Mesodermal cell (in vitro differentiated cells): ENCODE measurements at regions not wholly inside any gene's neighbourhood (a gene's known extent, or its start where the extent isn't known, plus 50 kb on each side); places are given as distances from the start of the nearest gene placed in this dataset.

Source experiments
- H3K27ac ChIP-seq: 2 replicates; pipeline ENCODE4 v1.7.0; 2013; ENCODE audit warnings: mild to moderate bottlenecking, low read depth, low read length, moderate library complexity; ENCODE audit not compliant: severe bottlenecking
- H3K36me3 ChIP-seq: 2 replicates; pipeline ENCODE4 v1.7.1; 2013; ENCODE audit warnings: mild to moderate bottlenecking, low read length, moderate library complexity; ENCODE audit not compliant: control insufficient read depth, insufficient read depth
- H3K4me1 ChIP-seq: one replicate; pipeline ENCODE4 v1.7.1; 2013; ENCODE audit warnings: mild to moderate bottlenecking, low read length; ENCODE audit not compliant: insufficient read depth, control insufficient read depth, poor library complexity, severe bottlenecking
- H3K4me3 ChIP-seq: 2 replicates; pipeline ENCODE4 v1.7.0; 2013; ENCODE audit warnings: low read length, control low read depth, mild to moderate bottlenecking; ENCODE audit not compliant: insufficient read depth, poor library complexity, severe bottlenecking; ENCODE audit errors: extremely low read depth
- H3K9me3 ChIP-seq: 2 replicates; pipeline ENCODE4 v1.7.1; 2013; ENCODE audit warnings: mild to moderate bottlenecking, low read length, moderate library complexity; ENCODE audit not compliant: control insufficient read depth
- WGBS, 2 experiments: methylation state at CpG; one replicate each; pipeline ENCODE4 v1.1.5; 2013; ENCODE audit warnings: missing lambda C conversion rate in 2 of 2; ENCODE audit not compliant: insufficient coverage in 2 of 2; 5-methylcytosine and 5-hydroxymethylcytosine counted together

DNA sequence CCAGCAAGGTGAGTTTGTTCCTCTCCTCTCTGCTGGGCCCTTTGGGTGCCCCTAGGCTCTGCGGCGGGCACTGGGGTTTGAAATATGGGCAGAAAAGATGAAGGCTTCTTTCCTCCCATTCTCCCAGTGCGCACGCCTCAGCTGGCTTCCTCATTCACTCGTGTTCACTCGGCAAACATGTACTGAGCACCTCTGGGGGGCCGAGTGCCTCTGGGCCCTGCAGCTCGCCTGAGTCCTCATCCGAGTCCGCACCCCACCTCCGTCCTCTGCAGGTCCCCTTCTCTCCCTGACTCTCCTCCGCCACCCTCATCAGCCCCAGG, 98.5 kb upstream of the RUNX3 start:
- no peak overlapping the region for H3K4me3 ChIP-seq
- no peaks in the 10 kb centered on the region for H3K4me1 ChIP-seq
- 93 to 100% methylated on average over 8 to 10 of the region's 12 CpGs for WGBS, 2 experiments

DNA sequence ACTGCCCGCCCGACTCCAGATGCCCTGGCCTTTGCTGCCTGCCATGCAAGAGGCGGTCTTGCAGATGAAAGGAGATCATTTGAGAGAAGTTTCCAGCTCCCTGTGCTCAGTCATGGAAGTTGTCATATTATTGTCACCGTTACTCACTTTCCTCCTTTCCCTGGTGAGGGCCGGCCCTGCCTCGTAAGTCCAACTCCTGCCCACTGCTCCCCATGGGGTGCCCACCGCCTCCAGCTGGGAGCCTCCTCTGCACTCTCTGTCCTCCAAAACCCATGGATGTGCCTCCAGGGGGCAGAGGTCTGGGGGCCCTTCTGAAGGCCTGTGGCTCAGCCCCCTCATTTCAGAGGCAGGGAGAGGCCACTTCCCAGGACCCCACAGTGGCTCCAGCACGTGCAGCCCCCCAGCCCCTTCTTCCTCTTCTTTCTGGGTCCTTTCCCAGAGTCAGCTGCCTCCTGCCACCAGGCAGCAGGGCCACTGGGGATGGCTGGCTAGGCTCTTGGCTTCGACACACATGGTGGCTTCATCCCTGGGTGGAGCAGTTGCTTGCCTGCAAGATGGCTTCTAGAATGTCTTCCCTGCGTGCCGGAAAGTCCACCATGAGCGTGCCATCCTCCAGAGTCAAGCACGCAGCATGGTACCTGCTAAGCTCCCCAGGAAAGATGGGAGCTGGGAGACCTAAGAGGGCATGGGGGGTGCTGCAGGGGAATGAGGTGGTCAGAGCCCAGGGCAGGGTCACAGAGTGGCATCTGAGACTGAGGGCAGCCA, 97.9 kb upstream of the RUNX3 start:
- H3K9me3 ChIP-seq, result no peaks in the 10 kb centered on the region
- H3K36me3 ChIP-seq, result no peaks in the 10 kb centered on the region
- peaks cover under 1% of the 10 kb centered on the region for H3K4me1 ChIP-seq
- no peak overlapping the region for H3K4me3 ChIP-seq
- WGBS, 2 experiments, result 94 to 95% methylated on average over 12 to 13 of the region's 13 CpGs
- no peak overlapping the region for H3K27ac ChIP-seq

More for the DNA sequence above, 98.5 kb upstream of the RUNX3 start:
- Histone ChIP-seq H3K9me3 (no peaks in the 10 kb centered on the region), H3K27ac (no peak overlapping the region), H3K36me3 (no peaks in the 10 kb centered on the region)

DNA sequence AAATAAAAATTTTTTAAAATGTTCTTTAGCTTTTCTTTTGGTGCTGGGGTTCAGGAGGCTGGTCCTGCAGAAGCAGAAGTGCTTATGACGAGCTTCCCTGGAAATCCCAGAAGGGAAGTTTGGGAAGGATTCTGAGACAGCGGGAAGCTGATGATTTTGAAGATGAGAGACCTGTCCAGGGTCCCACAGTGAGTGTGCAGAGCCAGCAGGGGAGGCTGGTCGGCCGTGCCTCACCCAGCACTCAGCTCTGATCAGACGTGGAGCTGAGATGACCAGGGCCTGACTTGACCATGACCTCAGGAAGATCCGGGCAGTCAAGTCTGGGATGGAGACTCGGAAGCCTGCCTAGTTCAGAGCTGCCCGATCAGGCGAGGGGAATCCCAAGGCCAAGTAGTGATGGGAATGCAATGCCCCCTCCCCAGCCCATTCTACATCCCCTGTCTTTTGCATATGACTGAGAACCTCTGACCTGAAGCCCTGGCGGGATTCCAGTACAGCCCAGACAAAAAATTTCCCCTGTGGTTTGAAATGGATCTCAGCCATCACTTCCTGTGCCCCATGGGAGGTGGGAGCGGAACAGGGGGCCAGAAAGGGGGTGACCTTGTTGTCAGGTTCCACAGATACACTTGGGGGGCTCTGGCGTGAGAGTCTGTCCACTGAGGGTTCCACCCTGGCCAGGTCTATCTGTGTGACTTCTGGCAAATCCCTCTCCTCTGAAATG, 96.8 kb upstream of the RUNX3 start:
- Histone ChIP-seq H3K4me3 (no peak overlapping the region), H3K4me1 (peaks cover 11% of the 10 kb centered on the region), H3K36me3 (no peaks in the 10 kb centered on the region), H3K9me3 (no peaks in the 10 kb centered on the region), H3K27ac (no peak overlapping the region)
- 53 to 61% methylated on average over 8 to 10 of the region's 12 CpGs for WGBS, 2 experiments

DNA sequence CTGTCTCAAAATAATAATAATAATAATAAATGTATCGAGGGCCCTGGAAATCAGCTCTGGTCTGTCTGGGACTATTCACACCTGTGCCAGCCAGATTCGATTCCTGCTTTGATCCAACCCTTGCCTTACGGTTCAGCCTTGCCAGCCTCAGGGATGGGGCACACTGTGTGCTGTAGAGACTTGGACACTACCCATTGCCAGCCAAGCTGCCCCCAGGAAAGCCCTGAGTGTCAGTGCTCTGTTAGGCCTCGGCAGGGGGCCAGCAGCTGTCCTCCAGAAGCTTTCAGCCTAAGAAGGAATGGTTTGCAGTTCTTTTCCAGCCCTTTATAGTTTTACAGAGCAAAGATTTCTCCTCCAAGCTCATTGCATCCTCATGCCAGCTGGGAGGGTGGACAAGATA, 96.2 kb upstream of the RUNX3 start:
- H3K4me1 ChIP-seq, result peaks cover 17% of the 10 kb centered on the region
- no peaks in the 10 kb centered on the region for H3K9me3 ChIP-seq
- H3K36me3 ChIP-seq, result no peaks in the 10 kb centered on the region
- 77 to 97% methylated on average over 3 to 4 of the region's 4 CpGs for WGBS, 2 experiments
- H3K27ac ChIP-seq, result no peak overlapping the region
- no peak overlapping the region for H3K4me3 ChIP-seq

DNA sequence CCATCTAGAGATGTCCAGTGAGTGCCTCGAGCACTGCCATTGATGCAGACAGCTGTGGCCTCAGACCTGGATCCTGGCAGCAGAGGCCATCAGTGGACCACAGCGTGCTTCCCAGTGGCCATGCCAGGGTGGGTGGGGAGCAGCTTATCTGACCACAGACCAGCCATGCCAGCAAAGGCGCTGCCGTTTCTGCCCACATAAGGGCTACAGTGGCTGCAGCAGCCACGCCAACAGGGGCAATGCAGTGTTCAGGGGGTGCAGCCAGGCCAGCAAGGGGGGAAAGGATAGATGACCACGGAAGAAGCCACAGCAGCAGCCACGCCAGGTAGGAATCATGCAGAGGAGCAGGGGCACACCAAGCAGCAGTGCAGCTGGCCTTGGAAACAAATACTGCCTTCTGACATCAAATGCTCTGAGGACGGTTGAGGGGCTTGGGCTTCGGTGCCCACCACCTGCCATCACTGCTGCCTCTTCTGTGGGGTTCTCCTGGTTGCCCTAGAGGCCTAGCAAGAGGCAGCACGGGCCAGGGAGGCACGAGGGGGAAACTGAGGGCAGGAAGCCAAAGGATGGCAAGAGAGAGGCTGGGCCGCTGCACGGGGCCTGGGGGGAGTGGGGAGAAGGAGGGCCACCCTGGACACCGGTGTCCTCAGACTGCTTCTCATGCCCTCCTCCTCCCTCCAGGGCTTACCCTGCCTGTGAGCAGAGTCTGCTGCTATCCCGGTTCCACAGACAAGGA, 94.7 kb upstream of the RUNX3 start:
- H3K27ac ChIP-seq, result no peak overlapping the region
- H3K4me3 ChIP-seq, result no peak overlapping the region
- H3K36me3 ChIP-seq, result no peaks in the 10 kb centered on the region
- peaks cover 20% of the 10 kb centered on the region for H3K4me1 ChIP-seq
- H3K9me3 ChIP-seq, result no peaks in the 10 kb centered on the region
- 86 to 95% methylated on average over 11 to 15 of the region's 15 CpGs for WGBS, 2 experiments

DNA sequence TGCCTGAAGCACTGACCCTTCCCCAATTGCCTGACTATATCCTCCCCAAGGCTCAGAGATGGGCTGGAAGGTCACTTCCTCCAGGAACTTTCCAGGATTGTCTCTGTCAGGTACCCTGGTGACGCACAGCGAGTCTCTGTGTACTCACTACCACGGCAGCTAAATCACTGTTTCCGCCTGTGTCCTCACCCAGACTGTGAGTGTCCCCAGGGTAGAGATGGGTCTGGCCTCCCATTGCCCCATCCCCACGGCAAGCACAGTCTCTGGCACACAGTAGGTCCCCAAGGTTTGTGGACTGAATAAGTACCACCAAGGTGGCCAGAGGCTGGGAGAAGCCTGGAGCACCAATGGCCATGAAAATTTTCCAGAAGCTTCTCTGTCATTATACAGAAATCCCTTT, 93.8 kb upstream of the RUNX3 start:
- H3K4me1 ChIP-seq, result peaks cover 20% of the 10 kb centered on the region
- no peak overlapping the region for H3K4me3 ChIP-seq
- 90 to 100% methylated on average over 5 of the region's 5 CpGs for WGBS, 2 experiments
- H3K36me3 ChIP-seq, result no peaks in the 10 kb centered on the region
- no peak overlapping the region for H3K27ac ChIP-seq
- no peaks in the 10 kb centered on the region for H3K9me3 ChIP-seq

DNA sequence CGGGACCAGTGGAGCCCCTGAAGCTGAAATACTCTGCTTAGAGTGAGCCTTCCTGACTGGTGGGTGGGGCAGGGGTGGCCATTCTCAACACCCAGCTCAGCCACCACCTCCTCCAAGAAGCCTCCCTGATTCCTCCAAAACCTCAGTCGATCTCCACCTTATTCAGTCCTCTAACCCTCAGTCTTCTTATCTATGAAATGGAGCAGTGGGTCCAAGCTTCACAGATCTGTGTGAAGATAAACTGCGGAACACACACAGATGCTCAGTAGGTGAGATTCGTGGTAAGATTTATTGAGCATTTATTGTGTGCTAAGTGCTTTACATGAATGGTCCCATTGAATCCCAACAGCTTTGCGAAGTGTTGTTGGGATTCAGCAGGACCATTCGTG, 93.1 kb upstream of the RUNX3 start:
- Histone ChIP-seq H3K27ac (peak overlapping the region; percentile 96), H3K9me3 (no peaks in the 10 kb centered on the region), H3K4me3 (no peak overlapping the region), H3K36me3 (no peaks in the 10 kb centered on the region), H3K4me1 (peaks cover 23% of the 10 kb centered on the region)
- 80 to 88% methylated on average over 4 to 5 of the region's 6 CpGs for WGBS, 2 experiments

DNA sequence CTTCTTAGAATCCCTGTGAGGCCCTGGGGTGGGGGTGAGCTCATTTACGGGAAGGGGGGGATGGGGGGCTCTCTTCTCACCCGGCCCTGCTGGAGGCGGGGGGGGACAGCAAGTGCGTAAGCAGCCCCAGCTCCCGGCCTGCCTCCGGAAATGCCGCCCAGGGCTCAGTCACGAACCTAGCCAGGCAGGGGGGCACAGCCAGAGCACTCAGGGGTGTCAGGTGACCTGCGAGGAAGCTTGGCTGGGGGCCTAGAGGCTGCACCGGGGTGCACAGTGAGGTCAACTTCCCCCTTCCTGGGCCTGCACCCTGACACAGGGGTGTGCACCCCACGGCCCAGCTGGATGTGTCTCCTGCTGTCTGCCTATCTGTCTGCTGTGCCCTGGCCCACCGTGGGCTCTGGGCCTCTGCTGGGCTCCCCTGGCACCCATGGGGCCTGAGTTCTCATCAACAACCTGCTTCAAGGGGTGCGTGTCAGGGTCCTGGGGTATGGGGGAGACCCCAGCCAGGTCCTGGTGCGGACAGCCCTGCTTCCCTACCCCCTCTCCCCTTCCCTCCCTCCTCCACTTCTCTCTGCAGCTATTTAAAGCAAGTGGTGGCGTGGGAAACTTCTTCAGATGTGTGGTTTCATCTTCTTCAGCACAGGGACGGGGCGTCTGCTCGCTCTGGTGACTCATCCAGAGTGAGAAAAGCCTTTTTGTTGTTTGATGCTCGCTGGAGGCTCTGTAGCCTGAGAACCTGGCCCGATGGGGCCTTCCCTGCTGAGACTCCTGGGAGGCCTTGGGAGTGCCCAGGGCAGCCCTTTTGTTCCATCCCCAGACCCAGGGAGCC, 92.5 kb upstream of the RUNX3 start:
- peaks cover 26% of the 10 kb centered on the region for H3K4me1 ChIP-seq
- H3K4me3 ChIP-seq, result no peak overlapping the region
- WGBS, 2 experiments, result 25 to 32% methylated on average over 12 to 15 of the region's 20 CpGs
- H3K27ac ChIP-seq, result peak overlapping the region; percentile 96
- no peaks in the 10 kb centered on the region for H3K36me3 ChIP-seq
- no peaks in the 10 kb centered on the region for H3K9me3 ChIP-seq

DNA sequence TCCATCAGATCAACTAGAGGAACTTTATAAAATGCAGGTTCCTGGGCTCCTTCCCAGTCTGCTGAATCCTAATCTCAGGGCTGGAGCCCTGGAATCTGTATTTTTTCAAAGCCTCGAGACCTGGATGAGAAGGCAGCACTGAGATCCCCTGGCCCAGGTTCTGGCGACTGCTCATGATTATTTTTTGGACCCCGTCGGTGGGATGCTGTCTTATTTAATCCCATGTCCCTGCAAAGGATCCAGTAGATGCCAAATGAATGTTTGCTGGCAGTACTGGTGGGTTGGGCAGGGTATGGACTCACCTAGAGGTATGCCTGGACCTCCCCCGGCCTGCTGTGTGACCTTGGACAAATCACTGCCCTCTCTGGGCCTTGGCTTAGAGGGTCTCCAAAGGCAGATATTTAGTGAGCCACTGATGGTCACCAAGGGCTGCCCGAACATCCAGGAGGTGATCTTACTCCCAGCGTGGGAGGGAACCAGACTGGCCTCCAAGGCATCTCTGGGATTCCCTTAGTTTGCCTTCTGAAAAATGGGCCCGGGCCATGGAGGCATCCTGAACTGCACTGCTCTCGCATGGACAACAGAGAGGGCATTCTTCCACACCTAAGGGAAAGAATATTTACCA, 91.6 kb upstream of the RUNX3 start:
- Histone ChIP-seq H3K9me3 (no peaks in the 10 kb centered on the region), H3K27ac (peak overlapping the region; percentile 96), H3K4me3 (no peak overlapping the region), H3K36me3 (no peaks in the 10 kb centered on the region), H3K4me1 (peaks cover 26% of the 10 kb centered on the region)
- 85 to 90% methylated on average over 7 to 8 of the region's 9 CpGs for WGBS, 2 experiments
